Right atrium auricular region (tissue), 2 donors: ENCODE measurements at regions not wholly inside any gene's neighbourhood (a gene's known extent, or its start where the extent isn't known, plus 50 kb on each side); places are given as distances from the start of the nearest gene placed in this dataset.

Experiments
- DNase-seq: peaks from one replicate; pipeline ENCODE4 v3.0.0-alpha.2; 2019; ENCODE audit warnings: low spot score
- H3K27ac ChIP-seq, 2 donors: fragments of 200-600 bp; sonication (generic); 1 replicate in 1 of 2; 2 replicates in 1 of 2; pipeline ENCODE4 v1.5.1; 2016 to 2019
- H3K27me3 ChIP-seq, 2 donors: fragments of 200-600 bp; sonication (generic); one replicate each; pipeline versions ENCODE4 v1.5.1 to v1.6.0; 2017 to 2019
- H3K36me3 ChIP-seq: fragments of 200-600 bp; sonication (generic); one replicate; pipeline ENCODE4 v1.5.1; 2016
- H3K4me1 ChIP-seq, 2 donors: fragments of 200-600 bp; sonication (generic); one replicate each; pipeline versions ENCODE4 v1.5.1 to v1.6.0; 2017 to 2019
- H3K4me3 ChIP-seq, 2 donors: fragments of 200-600 bp; sonication (generic); 1 replicate in 1 of 2; 2 replicates in 1 of 2; pipeline ENCODE4 v1.5.1; 2017 to 2019; ENCODE audit warnings: mild to moderate bottlenecking in 1 of 2, moderate library complexity in 1 of 2
- H3K9me3 ChIP-seq, 2 donors: fragments of 200-600 bp; sonication (generic); one replicate each; pipeline ENCODE4 v1.5.1; 2019
- TF ChIP-seq, protein P1 (sequence below), 2 donors: fragments of 200-600 bp; sonication (generic); IDR thresholded peaks; one replicate each; pipeline ENCODE4 v1.5.1; 2019; ENCODE audit warnings: antibody characterized with exemption in 2 of 2

DNA sequence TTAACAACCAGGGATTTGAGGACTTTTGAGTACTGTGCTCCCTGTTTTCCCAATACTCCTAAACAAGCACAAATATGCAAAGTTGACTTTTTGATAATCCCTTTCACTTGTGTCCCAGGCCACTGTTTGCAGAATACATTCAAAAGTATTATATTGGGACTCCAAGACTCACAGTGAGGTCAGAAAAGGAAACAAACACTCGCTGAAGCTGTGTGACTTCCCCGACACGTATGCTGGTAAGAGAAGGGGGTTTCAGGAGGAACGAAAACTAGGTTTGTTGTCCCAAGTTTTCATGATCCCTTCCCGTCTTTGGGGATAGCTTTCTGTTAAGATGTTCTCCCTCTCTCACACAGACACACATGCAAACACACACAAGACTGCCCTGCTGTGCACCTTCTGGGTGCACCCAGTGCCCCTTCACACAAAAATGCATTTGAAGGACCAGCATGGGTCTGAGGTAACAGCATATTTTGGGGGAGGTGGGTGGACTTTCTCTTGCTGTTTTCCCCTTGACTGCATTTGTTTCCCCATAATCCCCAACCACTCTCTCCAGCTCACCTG, 225.2 kb upstream of the PRICKLE2 start:
- peaks cover 0 to 1% of the 10 kb centered on the region in 2 donors for H3K4me1 ChIP-seq
- no peaks in the 10 kb centered on the region for H3K27me3 ChIP-seq
- H3K27ac ChIP-seq: no peak overlapping the region
- DNase-seq: no peak
- TF ChIP-seq, protein P1, sequence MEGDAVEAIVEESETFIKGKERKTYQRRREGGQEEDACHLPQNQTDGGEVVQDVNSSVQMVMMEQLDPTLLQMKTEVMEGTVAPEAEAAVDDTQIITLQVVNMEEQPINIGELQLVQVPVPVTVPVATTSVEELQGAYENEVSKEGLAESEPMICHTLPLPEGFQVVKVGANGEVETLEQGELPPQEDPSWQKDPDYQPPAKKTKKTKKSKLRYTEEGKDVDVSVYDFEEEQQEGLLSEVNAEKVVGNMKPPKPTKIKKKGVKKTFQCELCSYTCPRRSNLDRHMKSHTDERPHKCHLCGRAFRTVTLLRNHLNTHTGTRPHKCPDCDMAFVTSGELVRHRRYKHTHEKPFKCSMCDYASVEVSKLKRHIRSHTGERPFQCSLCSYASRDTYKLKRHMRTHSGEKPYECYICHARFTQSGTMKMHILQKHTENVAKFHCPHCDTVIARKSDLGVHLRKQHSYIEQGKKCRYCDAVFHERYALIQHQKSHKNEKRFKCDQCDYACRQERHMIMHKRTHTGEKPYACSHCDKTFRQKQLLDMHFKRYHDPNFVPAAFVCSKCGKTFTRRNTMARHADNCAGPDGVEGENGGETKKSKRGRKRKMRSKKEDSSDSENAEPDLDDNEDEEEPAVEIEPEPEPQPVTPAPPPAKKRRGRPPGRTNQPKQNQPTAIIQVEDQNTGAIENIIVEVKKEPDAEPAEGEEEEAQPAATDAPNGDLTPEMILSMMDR (IDR thresholded peaks at IDR 0.05): no peak
- H3K4me3 ChIP-seq: no peak overlapping the region
- no peaks in the 10 kb centered on the region for H3K36me3 ChIP-seq
- H3K9me3 ChIP-seq: no peaks in the 10 kb centered on the region

GRCh38 chr3:64449026-64449425, 223.8 kb upstream of the PRICKLE2 start:
- Histone ChIP-seq H3K36me3 (no peaks in the 10 kb centered on the region), H3K27ac (no peak overlapping the region), H3K4me1 (peaks cover 0 to 16% of the 10 kb centered on the region in 2 donors), H3K27me3 (peaks cover 0 to 5% of the 10 kb centered on the region in 2 donors), H3K4me3 (no peak overlapping the region), H3K9me3 (no peaks in the 10 kb centered on the region)
- DNase-seq: no peak
- TF ChIP-seq, protein P1 (IDR thresholded peaks at IDR 0.05): no peak

DNA sequence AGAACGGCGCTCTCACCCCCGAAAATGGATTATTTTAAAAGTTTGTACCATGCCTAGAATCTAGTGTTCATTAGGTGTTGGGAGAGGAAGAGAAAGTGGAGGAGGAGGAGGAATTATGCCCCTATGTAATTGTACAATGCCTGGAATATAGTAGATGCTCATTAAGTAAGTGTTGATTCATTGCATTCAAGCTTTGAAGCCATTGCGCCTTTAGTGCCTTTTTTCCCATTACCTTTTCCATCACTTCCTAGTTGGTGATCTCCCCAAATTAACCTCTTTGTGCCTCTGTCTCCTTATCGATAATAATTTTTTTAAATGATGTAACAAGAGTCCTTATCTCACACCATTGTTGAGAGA, 220.7 kb upstream of the PRICKLE2 start:
- TF ChIP-seq, protein P1 (IDR thresholded peaks at IDR 0.05): no peak
- Histone ChIP-seq H3K27me3 (peaks cover 0 to 5% of the 10 kb centered on the region in 2 donors), H3K36me3 (no peaks in the 10 kb centered on the region), H3K4me3 (no peak overlapping the region), H3K27ac (no peak overlapping the region), H3K4me1 (peaks cover 0 to 20% of the 10 kb centered on the region in 2 donors), H3K9me3 (no peaks in the 10 kb centered on the region)
- no peak for DNase-seq

GRCh38 chr3:64445109-64445943, 220.1 kb upstream of the PRICKLE2 start:
- Histone ChIP-seq H3K27ac (no peak overlapping the region), H3K4me1 (peaks cover 0 to 20% of the 10 kb centered on the region in 2 donors), H3K9me3 (no peaks in the 10 kb centered on the region), H3K27me3 (peaks cover 0 to 5% of the 10 kb centered on the region in 2 donors), H3K36me3 (no peaks in the 10 kb centered on the region), H3K4me3 (peak overlapping the region; percentile 35 to 52)
- no peak for DNase-seq
- TF ChIP-seq, protein P1 (IDR thresholded peaks at IDR 0.05): no peak

DNA sequence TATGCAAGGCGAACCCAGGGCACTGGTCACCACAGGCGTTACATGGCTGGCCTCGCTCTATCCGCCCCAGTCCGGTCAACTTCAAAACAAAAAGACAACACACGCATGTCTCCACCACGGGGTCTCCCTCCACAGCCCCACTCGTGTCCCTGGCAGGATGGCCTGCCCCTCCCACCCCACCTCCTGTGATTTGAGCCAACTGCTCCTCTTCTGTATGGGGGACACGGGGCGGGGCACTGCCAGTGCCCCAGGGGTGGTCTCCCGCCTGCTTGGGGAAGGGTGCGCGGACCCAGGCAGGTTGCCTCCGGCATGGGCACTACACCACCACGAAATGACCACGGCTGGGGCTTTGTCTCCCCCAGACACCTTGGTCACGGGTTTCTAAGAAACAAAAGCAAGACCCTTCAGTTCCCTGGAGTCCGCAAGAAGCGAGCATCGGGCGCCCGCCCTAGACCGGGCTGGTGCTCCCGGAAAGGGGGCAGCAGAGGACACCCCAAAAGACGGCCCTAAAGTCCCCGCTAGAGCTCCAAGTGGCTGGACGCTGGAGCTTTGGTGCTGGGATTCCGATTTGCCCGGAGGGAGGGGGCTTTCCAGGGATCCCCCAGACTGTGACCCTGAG, 219.3 kb upstream of the PRICKLE2 start:
- Histone ChIP-seq H3K9me3 (no peaks in the 10 kb centered on the region), H3K4me1 (peaks cover 0 to 20% of the 10 kb centered on the region in 2 donors), H3K27me3 (peaks cover 0 to 5% of the 10 kb centered on the region in 2 donors), H3K4me3 (peak overlapping the region; percentile 35 to 52), H3K36me3 (no peaks in the 10 kb centered on the region), H3K27ac (no peak overlapping the region)
- TF ChIP-seq, protein P1 (IDR thresholded peaks at IDR 0.05): no peak
- DNase-seq: no peak
